Effector memory CD4-positive, alpha-beta T cell (primary cell): ENCODE measurements at regions not wholly inside any gene's neighbourhood (a gene's known extent, or its start where the extent isn't known, plus 50 kb on each side); places are given as distances from the start of the nearest gene placed in this dataset.

Source experiments
- DNase-seq, 3 donors: peaks; one replicate each; pipeline ENCODE4 v3.0.0-alpha.2; 2020
- H3K27ac ChIP-seq: 2 replicates; pipeline ENCODE4 v1.7.0; 2013; ENCODE audit warnings: mild to moderate bottlenecking, low read length, moderate library complexity; ENCODE audit not compliant: insufficient read depth, poor library complexity, severe bottlenecking
- H3K27me3 ChIP-seq: replicated peaks from 2 replicates; pipeline ENCODE4 v1.7.0; 2013; ENCODE audit warnings: mild to moderate bottlenecking, low read length; ENCODE audit not compliant: insufficient read depth, control insufficient read depth, poor library complexity, severe bottlenecking
- H3K36me3 ChIP-seq: 2 replicates; pipeline ENCODE4 v1.7.0; 2013; ENCODE audit warnings: mild to moderate bottlenecking, low read length, moderate library complexity; ENCODE audit not compliant: control insufficient read depth, insufficient read depth
- H3K4me1 ChIP-seq: 2 replicates; pipeline ENCODE4 v1.7.0; 2013; ENCODE audit warnings: low read length, mild to moderate bottlenecking; ENCODE audit not compliant: control insufficient read depth, insufficient read depth, poor library complexity, severe bottlenecking
- H3K4me3 ChIP-seq: 2 replicates; pipeline ENCODE4 v1.7.0; 2013; ENCODE audit warnings: low read length, low read depth, mild to moderate bottlenecking; ENCODE audit not compliant: insufficient read depth, poor library complexity, severe bottlenecking
- H3K9me3 ChIP-seq: 2 replicates; pipeline ENCODE4 v1.7.0; 2013; ENCODE audit warnings: mild to moderate bottlenecking, low read length, moderate library complexity; ENCODE audit not compliant: control insufficient read depth

DNA sequence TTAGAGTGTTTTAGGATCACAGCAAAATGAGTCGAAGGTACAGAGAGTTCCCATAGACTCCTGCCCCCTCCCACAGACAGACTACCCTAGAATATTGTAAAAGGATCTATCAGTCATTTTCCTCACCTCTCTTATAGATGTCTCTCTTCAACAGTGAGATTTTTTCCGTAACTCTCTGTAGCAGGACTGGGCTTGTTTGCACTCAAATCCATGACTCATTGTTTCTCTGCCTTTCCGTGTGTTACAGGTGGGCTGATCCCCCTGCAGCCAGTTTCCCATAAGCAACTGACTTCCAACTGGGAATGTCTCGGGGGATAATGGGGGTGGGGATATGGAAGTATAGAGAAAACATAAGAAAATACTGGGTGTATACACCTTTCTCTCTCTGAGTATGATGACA, 921.0 kb downstream of the GATA3 start:
- Histone ChIP-seq H3K27me3 (no peaks in the 10 kb centered on the region), H3K27ac (no peak overlapping the region), H3K4me3 (no peak overlapping the region), H3K36me3 (no peaks in the 10 kb centered on the region), H3K4me1 (no peaks in the 10 kb centered on the region), H3K9me3 (no peaks in the 10 kb centered on the region)
- DNase-seq, result no peak

DNA sequence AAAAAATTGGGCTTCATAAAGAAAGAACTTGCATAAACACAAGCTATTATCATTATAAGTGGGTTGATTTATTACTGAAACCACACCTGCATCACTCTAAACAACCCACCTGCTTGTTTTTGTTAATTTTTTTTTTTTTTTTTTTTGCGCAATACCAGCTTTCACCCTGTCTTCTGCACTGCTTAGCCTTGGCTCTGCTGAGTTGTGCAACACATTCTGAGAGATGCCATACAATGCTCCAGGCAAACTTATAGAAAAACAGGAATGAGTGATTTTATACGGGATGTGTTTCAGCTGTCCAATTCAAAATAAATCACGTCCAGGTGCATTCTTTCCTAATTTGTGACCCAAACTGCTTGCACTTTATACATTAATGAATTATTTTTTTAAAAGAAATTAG, 923.6 kb downstream of the GATA3 start:
- Histone ChIP-seq H3K9me3 (no peaks in the 10 kb centered on the region), H3K36me3 (no peaks in the 10 kb centered on the region), H3K27ac (no peak overlapping the region), H3K4me1 (no peaks in the 10 kb centered on the region), H3K27me3 (no peaks in the 10 kb centered on the region), H3K4me3 (no peak overlapping the region)
- no peak for DNase-seq

DNA sequence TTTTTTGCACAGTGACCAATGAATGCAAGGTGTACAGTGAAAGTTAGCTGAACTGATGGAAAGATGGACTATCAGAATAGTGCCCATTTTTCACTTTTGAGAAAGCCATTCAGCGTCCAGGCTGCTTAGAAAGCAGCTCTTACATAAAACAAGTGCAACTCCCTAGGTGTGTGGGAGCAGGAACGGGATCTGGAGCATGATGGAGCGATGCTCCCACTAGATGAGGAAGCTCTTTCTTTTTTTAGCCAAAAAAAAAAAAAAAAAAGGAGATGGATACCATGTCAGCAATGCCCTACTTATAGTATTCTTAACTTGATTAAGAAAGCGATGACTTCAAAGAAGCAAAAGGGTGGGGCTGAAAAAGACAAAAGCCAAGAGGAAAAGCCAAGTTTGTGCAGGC, 925.5 kb downstream of the GATA3 start:
- Histone ChIP-seq H3K9me3 (no peaks in the 10 kb centered on the region), H3K4me3 (no peak overlapping the region), H3K4me1 (no peaks in the 10 kb centered on the region), H3K27ac (no peak overlapping the region), H3K27me3 (no peaks in the 10 kb centered on the region), H3K36me3 (no peaks in the 10 kb centered on the region)
- no peak for DNase-seq

DNA sequence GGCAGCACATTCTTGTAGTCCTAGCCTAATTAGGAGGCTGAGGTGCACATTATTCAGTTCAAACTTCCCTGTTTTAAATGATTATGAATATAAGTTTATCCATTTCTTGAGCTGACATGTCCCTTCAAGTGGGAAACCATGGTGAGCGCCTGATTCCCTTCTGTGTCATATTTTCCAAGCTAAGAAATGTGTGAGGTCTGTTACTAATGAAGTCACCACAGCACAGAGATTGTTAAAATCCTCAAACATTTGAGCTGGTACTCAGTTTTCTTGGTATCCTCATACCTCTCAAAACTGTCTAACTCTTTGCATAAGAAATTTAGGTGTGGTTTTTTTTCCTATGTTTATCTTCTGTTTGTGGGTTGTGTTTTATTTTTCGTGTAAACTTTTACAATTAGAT, 926.8 kb downstream of the GATA3 start:
- Histone ChIP-seq H3K27me3 (no peaks in the 10 kb centered on the region), H3K36me3 (no peaks in the 10 kb centered on the region), H3K9me3 (no peaks in the 10 kb centered on the region), H3K4me1 (no peaks in the 10 kb centered on the region), H3K4me3 (no peak overlapping the region), H3K27ac (no peak overlapping the region)
- DNase-seq, result no peak

DNA sequence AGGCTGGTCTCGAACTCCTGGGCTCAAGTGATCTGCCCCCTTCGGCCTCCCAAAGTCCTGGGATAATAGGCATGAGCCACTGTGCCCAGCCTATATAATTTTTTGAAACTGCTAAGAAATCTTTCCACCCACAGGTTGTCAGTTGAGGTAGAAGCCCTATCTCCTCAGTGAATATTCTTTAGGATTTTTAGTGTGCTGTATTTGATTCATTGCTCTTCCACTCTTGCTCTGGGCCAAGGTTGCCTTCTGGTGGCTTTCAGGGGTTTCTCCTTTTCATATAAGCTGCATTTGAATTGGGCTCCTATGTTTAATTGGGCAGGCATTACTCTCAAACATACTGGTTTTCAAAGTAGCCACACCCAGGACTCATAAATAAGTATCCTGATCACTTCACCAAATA, 931.2 kb downstream of the GATA3 start:
- no peaks in the 10 kb centered on the region for H3K9me3 ChIP-seq
- H3K36me3 ChIP-seq, result no peaks in the 10 kb centered on the region
- no peak overlapping the region for H3K4me3 ChIP-seq
- H3K27ac ChIP-seq, result no peak overlapping the region
- no peak for DNase-seq
- H3K4me1 ChIP-seq, result no peaks in the 10 kb centered on the region
- no peaks in the 10 kb centered on the region for H3K27me3 ChIP-seq

DNA sequence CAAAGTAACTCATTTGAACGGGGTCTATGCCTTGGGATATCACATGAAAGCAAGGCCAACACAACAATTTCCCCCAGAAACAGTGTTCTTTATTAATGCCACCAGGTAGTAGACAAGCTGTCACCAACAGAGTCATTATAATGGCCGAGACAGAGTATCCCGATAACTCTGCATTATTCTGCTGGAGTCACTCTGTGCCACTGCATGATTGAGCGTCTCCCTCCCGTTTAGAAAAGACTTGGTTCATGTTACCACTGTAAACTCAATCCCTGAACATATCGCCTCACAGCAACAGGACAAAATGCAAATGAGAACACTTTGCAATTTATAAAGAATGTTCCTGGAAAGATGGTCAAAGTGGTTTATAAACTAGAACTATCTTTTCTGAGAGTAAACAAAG, 932.5 kb downstream of the GATA3 start:
- no peak for DNase-seq
- Histone ChIP-seq H3K36me3 (no peaks in the 10 kb centered on the region), H3K27ac (no peak overlapping the region), H3K9me3 (no peaks in the 10 kb centered on the region), H3K27me3 (no peaks in the 10 kb centered on the region), H3K4me1 (no peaks in the 10 kb centered on the region), H3K4me3 (no peak overlapping the region)

DNA sequence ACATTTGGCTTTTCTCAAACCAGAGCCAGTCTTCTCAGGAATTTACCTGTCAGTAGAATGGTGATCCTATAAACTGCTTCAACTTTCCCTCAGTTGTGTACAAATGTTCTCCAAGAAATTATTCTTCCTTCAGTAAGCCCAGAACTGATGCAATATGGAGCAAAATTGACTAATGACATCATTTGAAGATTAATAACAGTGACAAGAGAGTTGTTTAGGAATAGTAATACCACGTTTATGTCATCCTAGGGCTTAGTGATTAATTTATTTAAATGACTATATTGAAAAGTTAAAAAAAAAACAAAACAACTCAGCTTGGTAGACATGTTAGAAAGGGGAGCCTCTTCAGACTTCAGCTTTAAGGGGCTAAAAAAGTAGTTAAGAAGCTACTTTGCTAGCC, 933.2 kb downstream of the GATA3 start:
- no peaks in the 10 kb centered on the region for H3K27me3 ChIP-seq
- H3K4me1 ChIP-seq, result no peaks in the 10 kb centered on the region
- no peak overlapping the region for H3K27ac ChIP-seq
- H3K36me3 ChIP-seq, result no peaks in the 10 kb centered on the region
- H3K9me3 ChIP-seq, result no peaks in the 10 kb centered on the region
- no peak overlapping the region for H3K4me3 ChIP-seq
- no peak for DNase-seq

DNA sequence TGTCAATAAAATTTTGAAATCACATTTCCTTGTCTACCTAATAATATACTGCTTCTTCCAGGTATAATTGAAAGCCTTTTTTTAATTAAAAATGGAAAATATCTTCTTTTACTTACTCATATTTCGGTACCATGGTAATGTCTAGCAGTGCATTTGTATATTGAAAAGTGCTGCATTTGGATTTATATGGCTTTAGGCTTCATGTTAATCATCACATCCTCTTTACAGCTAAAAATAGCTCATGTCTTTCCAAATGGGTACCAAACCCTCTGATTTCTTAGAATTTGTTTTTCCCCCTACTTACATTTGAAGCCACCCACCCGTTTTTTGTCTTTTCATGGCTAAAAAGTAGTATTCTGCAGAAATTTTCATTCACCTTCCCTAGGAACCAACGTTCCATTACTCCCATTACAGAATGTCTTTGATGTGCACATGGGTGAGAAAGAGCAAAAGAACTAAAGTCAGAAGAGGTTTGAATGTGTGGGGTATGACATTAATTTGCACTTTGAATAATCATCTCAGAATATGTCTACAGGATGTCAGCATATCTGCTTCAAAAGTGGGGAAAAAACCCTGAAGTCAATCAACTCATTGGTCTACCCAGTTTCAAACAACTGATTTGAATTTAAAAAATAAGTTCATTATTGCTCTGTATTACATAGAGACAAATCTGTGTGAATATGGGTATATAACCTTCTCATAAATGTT, 935.9 kb downstream of the GATA3 start:
- H3K27me3 ChIP-seq, result no peaks in the 10 kb centered on the region
- no peaks in the 10 kb centered on the region for H3K36me3 ChIP-seq
- no peak for DNase-seq
- no peak overlapping the region for H3K27ac ChIP-seq
- H3K9me3 ChIP-seq, result no peaks in the 10 kb centered on the region
- no peaks in the 10 kb centered on the region for H3K4me1 ChIP-seq
- no peak overlapping the region for H3K4me3 ChIP-seq

DNA sequence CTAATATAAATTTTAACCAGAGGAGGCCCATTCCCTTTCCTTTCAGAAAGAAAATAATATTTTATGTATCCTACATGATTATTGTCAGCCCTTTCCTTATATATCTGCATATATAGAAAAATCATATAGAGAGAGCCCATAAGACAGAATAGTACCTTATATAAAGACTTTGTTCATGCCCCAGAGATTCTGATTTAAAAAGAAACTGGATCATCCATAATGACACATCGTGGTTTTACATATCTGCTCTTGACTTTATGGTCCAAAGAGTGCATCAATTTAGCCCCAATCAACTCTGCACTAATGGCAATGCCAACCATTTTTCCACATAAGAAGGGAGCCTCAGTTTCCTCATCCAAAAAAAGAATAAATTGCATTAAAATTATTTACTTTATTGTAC, 937.5 kb downstream of the GATA3 start:
- Histone ChIP-seq H3K4me3 (no peak overlapping the region), H3K4me1 (no peaks in the 10 kb centered on the region), H3K36me3 (no peaks in the 10 kb centered on the region), H3K9me3 (no peaks in the 10 kb centered on the region), H3K27me3 (no peaks in the 10 kb centered on the region), H3K27ac (no peak overlapping the region)
- DNase-seq, result no peak

DNA sequence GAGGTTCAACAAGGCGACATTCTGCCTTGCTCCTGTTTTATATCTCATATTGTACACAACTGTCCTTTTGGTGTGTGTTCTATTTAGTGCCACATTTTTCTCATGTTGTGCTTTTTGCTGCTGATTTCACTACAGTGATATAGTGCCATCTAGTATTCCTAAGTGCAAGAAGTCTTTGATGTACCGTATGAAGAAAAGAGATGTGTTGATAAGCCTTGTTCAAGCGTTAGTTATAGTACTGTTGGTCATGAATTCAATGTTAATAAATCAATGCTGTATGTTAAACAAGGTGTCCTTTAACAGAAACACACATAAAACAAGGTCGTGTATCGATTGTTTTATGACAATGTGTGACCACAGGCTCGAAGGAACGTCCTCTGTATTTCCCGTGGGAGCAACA, 939.4 kb downstream of the GATA3 start:
- Histone ChIP-seq H3K9me3 (no peaks in the 10 kb centered on the region), H3K27me3 (no peaks in the 10 kb centered on the region), H3K27ac (no peak overlapping the region), H3K36me3 (no peaks in the 10 kb centered on the region), H3K4me3 (no peak overlapping the region), H3K4me1 (no peaks in the 10 kb centered on the region)
- DNase-seq, result no peak
